Transverse colon (tissue), 4 donors: ENCODE measurements at regions not wholly inside any gene's neighbourhood (a gene's known extent, or its start where the extent isn't known, plus 50 kb on each side); places are given as distances from the start of the nearest gene placed in this dataset.
"Not testable (repeated sequence)": the region's sequence is repeated elsewhere in the genome, so short reads cannot be mapped to it uniquely, and the experiment has no call there.

Experiments
- DNase-seq: peaks from one replicate; pipeline ENCODE4 v3.0.0-alpha.2; 2019
- H3K27ac ChIP-seq, 4 donors: fragments of 200-600 bp; sonication (generic); 2 replicates each; pipeline ENCODE4 v1.5.1; 2016 to 2018; ENCODE audit warnings: inconsistent platforms in 4 of 4
- H3K27me3 ChIP-seq: fragments of 200-600 bp; sonication (generic); 2 replicates; pipeline ENCODE4 v1.5.1; 2017; ENCODE audit warnings: inconsistent platforms
- H3K36me3 ChIP-seq, 4 donors: fragments of 200-600 bp; sonication (generic); 2 replicates each; pipeline ENCODE4 v1.5.1; 2017 to 2019; ENCODE audit warnings: inconsistent platforms in 4 of 4
- H3K4me1 ChIP-seq, 4 donors: fragments of 200-600 bp; sonication (generic); 2 replicates each; pipeline ENCODE4 v1.5.1; 2017 to 2020; ENCODE audit warnings: inconsistent platforms in 4 of 4
- H3K4me3 ChIP-seq, 4 donors: fragments of 200-600 bp; sonication (generic); 1 replicate in 1 of 4; 2 replicates in 3 of 4; pipeline versions ENCODE4 v1.5.1 to v1.6.1; 2017 to 2019; ENCODE audit warnings: inconsistent platforms in 4 of 4
- H3K9me3 ChIP-seq, 2 donors: fragments of 200-600 bp; sonication (generic); 2 replicates each; pipeline ENCODE4 v1.5.1; 2017 to 2019; ENCODE audit warnings: inconsistent platforms in 2 of 2
- WGBS, 2 donors: methylation state at CpG; one replicate each; pipeline ENCODE4 v1.1.5; 2018; ENCODE audit warnings: low coverage in 1 of 2; 5-methylcytosine and 5-hydroxymethylcytosine counted together
- in situ Hi-C, 4 donors: fragments of 200-750 bp; cut with MboI; loops; one replicate each; pipeline versions ENCODE4 v1.15.0 to v1.15.1; 2017; ENCODE audit warnings: low sequenced_read_pairs in 3 of 4, low pct_ligation_motif_present in 1 of 4, low pct_unique_long_range_greater_than_20kb in 1 of 4
- intact Hi-C: fragments of 100-400 bp; cut with DNase I; formaldehyde crosslinking; loops from one replicate; pipeline ENCODE4 v1.15.1; 2023; ENCODE audit warnings: low total_unique reads

GRCh38 chr15:20219171-20219570 is 322.4 kb downstream of the GOLGA6L6 start:
- in situ Hi-C loops, H3K4me1 ChIP-seq, H3K36me3 ChIP-seq, H3K4me3 ChIP-seq, DNase-seq, H3K9me3 ChIP-seq, H3K27ac ChIP-seq, intact Hi-C loops, H3K27me3 ChIP-seq: not testable (repeated sequence)
- WGBS, 2 donors: 90 to 95% methylated on average over 3 to 4 of the region's 4 CpGs

GRCh38 chr15:20215700-20216099 is 325.9 kb downstream of the GOLGA6L6 start:
- H3K36me3 ChIP-seq, H3K4me3 ChIP-seq, H3K4me1 ChIP-seq, intact Hi-C loops, H3K9me3 ChIP-seq, H3K27me3 ChIP-seq, DNase-seq, H3K27ac ChIP-seq, in situ Hi-C loops: not testable (repeated sequence)
- WGBS, 2 donors: 62% methylated on average over 3 to 4 of the region's 4 CpGs

DNA sequence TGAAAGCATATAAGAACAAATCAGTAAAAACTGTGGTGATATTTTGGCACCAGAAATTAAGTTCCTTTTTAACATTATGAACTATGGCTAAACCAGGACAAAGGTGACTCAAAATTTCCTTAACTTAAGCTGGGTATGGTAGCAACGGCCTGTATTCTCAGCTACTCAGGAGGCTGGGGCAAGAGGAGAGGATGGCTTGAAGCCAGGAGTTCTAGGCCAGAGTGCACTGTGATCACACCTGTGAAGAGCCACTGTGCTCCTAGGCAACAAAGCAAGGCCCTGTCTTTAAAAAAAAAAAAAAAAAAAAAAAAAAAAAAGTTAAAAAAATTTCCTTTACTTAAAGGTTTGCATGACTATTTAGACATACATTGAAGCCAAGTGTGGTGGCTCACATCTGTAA is 327.5 kb downstream of the GOLGA6L6 start:
- H3K4me1 ChIP-seq, H3K4me3 ChIP-seq, H3K36me3 ChIP-seq, in situ Hi-C loops, H3K27ac ChIP-seq, DNase-seq, H3K9me3 ChIP-seq, H3K27me3 ChIP-seq, intact Hi-C loops: not testable (repeated sequence)
- WGBS, 2 donors: 26 to 40% methylated on average over 1 of the region's 1 CpG

DNA sequence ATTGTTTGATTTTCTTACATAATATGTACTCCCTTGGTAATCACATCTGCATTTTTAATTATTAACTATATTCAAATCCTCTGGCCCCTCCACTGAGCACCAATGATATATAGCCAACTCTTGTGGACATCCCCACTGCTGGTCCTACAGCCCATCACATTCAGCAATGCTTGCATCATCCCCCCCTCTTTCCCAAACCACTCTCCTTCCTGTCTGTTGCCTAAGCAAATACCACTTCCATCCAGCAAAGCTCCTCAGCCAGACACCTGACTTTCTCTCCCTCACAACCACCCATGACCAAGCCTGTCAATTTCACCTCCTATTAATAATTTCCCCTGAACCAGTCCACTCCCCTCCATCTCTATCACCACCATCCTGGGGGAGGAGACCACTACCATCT is 330.1 kb downstream of the GOLGA6L6 start:
- H3K27me3 ChIP-seq, intact Hi-C loops, H3K36me3 ChIP-seq, H3K9me3 ChIP-seq, H3K27ac ChIP-seq, H3K4me1 ChIP-seq, H3K4me3 ChIP-seq, in situ Hi-C loops, DNase-seq: not testable (repeated sequence)

GRCh38 chr15:20209973-20210372 is 331.6 kb downstream of the GOLGA6L6 start:
- intact Hi-C loops, H3K9me3 ChIP-seq, H3K27me3 ChIP-seq, DNase-seq, H3K36me3 ChIP-seq, H3K4me3 ChIP-seq, H3K27ac ChIP-seq, H3K4me1 ChIP-seq, in situ Hi-C loops: not testable (repeated sequence)
- 42 to 69% methylated on average over 1 of the region's 1 CpG for WGBS, 2 donors

DNA sequence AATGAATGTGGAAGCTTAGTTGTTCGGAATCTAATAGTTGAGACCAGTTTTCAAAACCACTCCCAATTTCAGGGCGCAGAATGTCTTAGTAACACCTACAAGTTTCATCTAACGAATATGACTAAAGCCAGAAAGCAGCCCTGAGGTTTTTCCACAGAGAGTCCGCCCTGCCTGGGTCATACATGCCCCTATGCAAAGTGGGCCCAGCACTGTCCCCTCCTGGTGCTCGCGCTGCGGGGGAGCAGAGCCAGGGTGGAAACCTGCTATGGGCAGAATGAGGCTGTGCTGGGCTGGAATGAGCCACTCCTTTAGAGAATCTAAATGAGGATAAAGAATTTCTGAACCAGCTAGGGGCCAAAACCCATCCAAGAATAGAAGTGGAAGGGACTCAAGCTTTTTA is 334.0 kb downstream of the GOLGA6L6 start:
- H3K36me3 ChIP-seq, H3K27me3 ChIP-seq, H3K9me3 ChIP-seq, H3K27ac ChIP-seq, intact Hi-C loops, DNase-seq, in situ Hi-C loops, H3K4me3 ChIP-seq, H3K4me1 ChIP-seq: not testable (repeated sequence)
- 77 to 84% methylated on average over 7 of the region's 7 CpGs for WGBS, 2 donors

DNA sequence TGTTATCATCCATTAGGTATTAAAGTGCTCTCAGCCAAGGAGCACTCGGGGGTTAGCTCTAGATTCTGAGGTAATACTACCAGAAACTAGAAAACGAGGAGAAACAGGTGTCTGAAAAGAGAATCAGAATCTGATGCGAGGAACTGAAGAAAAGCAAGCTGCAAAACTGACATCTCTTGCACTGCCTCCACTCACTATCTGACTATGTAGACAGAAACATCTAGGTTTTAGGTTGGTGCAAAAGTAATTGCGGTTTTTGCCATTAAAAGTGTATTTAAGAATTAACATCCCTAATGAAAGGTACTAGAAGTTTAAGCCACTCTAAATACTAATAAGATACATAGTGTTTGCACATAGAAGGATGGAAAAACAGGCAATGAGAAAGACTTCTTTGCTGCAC is 334.4 kb downstream of the GOLGA6L6 start:
- H3K9me3 ChIP-seq, intact Hi-C loops, H3K4me1 ChIP-seq, H3K4me3 ChIP-seq, in situ Hi-C loops, H3K27me3 ChIP-seq, H3K27ac ChIP-seq, DNase-seq, H3K36me3 ChIP-seq: not testable (repeated sequence)
- WGBS, 2 donors: 51 to 71% methylated on average over 3 to 4 of the region's 4 CpGs

DNA sequence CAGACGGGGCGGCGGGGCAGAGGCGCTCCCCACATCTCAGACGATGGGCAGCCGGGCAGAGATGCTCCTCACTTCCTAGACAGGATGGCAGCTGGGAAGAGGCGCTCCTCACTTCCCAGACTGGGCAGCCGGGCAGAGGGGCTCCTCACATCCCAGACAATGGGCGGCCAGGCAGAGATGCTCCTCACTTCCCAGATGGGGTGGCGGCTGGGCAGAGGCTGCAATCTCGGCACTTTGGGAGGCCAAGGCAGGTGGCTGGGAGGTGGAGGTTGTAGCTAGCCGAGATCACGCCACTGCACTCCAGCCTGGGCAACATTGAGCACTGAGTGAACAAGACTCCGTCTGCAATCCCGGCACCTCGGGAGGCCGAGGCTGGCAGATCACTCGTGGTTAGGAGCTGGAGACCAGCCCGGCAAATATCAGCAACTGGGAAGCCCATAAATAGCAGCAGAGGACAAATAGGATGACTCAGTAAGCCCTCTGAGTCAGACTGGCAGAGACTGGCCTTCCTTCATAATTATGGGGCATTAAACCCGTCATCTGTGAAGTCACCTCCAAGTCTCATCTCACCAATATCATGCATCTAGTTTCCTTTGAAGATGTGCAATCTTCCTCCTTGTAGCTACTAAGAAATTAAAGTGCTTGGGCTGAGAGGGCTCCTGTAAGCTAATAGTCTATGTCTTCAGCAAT is 337.3 kb downstream of the GOLGA6L6 start:
- 83% methylated on average over 20 of the region's 20 CpGs; no CpG with 5 or more reads in 1 of the 2 donors for WGBS, 2 donors
- H3K9me3 ChIP-seq, H3K4me1 ChIP-seq, H3K27ac ChIP-seq, H3K4me3 ChIP-seq, intact Hi-C loops, H3K36me3 ChIP-seq, in situ Hi-C loops, H3K27me3 ChIP-seq, DNase-seq: not testable (repeated sequence)

- H3K36me3 ChIP-seq, DNase-seq, H3K9me3 ChIP-seq, H3K27me3 ChIP-seq, H3K27ac ChIP-seq, H3K4me1 ChIP-seq, H3K4me3 ChIP-seq, intact Hi-C loops, in situ Hi-C loops: not testable (repeated sequence)
- whole genome bisulfite sequencing, 2 donors: 87% methylated on average over 9 of the region's 29 CpGs; no CpG with 5 or more reads in 1 of the 2 donors
These were observed 337.9 kb downstream of the GOLGA6L6 start for GRCh38 chr15:20203649-20204150.
